ENCODE measurements at regions not wholly inside any gene's neighbourhood (a gene's known extent, or its start where the extent isn't known, plus 50 kb on each side); places are given as distances from the start of the nearest gene placed in this dataset.

DNA sequence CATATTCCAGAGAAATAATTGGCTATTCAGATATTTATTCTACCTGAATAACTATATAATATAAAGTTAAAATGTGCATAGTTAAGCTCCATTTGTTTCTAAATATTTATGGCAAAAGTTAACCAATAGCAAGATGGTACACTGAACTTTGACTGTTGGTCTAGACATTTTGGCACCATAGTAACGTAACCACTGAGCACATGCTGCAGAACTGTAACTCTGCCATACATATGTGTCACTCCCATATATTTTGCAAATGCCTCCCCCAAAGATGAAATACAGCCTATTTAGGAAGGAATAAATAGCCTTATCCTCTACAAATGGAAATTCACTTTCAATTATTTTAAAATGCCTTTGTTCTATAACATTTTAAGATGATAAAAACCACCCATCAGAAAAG, 424.9 kb downstream of the CENPC start:
- no peak for DNase-seq (ENCODE audit: low spot score)

DNA sequence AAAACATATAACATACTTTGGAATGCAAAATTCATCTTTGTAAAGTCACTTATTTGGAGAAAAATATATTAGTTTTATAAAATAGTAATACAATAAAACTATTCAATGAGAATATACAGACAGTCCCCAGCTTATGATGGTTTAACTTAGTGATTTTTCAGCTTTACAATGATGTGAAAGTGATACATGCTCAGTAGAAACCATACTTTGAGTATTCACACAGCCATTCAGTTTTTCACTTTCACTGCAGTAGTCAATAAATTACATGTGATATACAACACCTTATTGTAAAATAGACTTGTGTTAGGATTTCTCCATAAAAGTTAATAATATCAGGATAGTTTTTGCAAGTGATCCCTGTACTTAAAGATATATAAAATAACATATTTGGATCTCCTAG, 436.0 kb downstream of the CENPC start:
- no peak for DNase-seq (ENCODE audit: low spot score)

DNA sequence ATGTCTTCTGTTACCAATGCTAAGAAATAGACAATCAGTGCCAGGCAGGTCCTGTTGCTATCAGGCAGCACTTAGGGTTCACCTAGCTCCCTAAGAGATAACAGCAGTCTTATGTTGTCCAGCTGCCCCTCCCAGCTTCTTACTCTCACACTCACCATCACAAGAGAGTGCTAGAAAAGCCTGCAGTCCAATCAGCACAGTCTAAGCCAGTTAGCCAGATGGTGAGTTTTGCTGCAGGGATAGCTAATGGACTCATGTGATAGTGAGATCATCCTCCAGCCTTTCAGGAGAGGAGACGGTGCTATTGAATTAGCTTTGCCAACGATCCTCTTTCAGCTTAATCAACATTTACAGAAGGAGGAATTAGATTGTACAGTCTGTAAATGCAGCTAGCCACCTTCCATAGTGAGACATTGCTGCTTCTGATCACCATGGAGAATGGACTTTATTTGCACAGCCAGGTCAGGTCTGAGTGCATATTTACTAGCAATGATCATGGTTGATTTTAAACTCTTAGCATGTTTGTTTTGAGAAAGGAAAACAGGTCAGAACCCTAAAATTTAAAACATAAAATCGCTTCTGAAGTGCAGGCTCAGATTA, 438.3 kb downstream of the CENPC start:
- DNase-seq (ENCODE audit: low spot score) = no peak

DNA sequence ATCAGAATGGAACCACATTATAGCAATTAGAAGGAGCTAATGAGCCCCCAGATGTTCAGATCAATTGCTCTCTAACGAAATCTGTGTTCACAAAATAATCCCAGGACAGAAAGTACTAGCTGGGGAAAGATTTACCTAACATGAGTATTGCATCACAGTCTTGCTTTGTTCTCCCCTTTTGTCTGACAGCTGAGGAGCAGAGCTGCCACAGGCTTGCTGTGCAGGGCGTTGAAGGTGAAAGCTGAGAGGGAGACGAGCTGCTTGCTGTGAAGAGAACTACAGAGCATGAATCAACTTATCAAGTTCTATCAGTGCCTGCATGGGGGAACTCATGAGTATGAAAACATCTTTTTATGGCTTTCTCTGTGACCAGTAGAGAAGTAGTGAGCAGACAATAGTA, 441.2 kb downstream of the CENPC start:
- DNase-seq (ENCODE audit: low spot score) = no peak

DNA sequence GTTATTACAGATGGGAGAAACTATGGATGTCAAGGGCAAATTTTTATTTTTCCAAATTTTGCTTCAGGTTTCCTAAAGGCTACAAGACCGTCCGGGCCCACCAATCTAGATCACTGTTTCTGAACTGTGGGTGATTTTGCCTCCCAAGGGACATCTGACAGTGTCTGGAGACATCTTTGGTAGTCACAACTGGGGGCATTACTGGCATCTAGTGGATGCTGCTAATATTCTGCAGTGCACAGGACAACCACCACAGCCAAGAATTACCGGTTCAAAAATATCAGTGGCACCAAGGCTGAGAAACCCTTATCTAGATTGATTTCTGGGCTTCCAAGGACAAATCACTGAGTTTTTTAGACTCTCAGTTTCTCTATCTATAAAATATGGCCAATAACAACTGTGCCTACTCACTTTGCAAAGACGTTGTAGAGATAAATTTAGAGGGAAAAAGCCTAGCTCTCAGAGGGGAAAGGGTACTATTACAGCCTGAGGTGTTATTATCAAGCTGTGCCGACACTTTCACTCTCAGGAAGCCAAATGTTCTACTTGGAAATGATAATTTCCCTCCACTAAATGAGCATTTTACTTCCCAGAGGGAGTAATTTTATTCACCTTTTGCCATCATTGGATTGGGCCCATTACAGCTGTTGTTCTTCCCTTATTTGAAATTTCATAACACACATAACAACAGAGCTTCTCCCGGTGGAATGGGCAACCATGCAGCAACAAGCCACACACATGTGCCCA, 442.1 kb downstream of the CENPC start:
- no peak for DNase-seq (ENCODE audit: low spot score)

DNA sequence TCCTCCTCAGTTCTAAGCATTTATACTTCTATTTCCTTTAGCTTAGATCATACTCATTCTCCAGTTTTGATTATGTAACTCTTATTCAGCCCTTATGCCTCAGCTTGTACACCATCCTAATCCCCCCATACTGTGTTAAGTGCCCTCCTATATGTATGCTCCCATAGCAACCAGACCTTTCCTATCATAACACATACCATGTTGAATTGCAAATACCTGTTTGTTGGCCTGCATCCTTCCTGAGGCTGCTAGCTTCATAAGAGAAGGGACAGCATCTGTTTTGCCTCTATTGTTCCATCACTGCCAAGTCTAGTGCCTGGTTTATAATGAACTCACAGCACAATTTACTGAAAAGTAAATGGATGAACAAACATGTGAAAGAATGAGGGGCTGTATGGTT, 443.7 kb downstream of the CENPC start:
- DNase-seq (ENCODE audit: low spot score) = no peak

DNA sequence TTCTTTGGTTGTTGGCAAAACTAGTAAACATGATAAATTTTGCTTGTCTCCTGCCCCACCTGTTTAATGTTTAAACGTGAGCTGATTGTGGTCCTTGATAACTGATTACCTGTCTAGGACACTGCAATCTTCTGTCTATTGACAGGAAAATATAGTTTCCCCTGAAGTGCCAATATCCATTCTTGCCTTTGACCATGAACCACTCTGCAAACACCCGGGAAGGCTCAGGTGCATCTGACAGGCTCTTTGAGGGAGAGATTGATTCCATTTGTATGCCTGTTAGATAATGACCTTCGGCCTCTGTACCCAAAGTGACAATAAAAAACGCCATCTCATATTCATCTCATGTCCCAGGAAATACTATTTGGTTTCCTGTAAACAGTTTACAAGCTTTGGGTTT, 453.0 kb downstream of the CENPC start:
- no peak for DNase-seq (ENCODE audit: low spot score)

DNA sequence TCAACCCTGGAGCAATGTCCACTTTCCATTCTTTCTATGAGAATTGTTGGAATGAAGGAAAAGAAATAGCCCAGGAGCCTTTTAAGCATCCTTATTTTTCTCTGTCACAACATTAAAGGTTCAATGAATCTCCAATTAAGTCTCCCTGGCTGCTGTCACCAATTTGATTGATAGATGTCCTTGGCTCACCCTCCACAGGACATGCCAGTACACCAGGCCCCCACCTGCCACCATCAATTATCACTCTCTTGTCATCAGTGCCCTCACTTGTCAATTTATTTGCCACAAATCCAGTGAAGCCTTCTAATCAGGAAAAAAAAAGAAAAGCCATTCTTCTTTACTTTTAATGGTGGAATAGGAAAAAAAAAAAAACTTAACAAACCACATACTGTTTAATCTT, 453.6 kb downstream of the CENPC start:
- DNase-seq (ENCODE audit: low spot score) = no peak

DNA sequence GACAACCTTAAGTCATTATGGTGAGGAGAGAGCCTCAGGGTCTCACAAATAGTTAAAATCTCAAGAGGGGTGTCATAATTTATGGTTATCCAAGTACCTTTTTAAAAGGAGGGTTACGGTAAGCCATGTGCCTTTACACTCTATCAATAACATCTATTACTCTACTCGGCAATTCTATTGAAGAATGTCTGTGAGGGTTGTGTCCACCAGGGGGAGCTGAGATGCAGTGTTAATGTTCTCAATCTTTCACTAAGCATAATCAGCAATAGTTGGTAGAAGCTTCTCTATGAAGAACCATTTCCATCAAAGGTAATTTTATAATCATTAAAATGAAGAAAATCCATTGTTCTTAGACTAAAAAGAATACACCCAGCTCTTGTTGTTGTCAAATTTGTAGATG, 457.4 kb downstream of the CENPC start:
- DNase-seq (ENCODE audit: low spot score) = no peak

DNA sequence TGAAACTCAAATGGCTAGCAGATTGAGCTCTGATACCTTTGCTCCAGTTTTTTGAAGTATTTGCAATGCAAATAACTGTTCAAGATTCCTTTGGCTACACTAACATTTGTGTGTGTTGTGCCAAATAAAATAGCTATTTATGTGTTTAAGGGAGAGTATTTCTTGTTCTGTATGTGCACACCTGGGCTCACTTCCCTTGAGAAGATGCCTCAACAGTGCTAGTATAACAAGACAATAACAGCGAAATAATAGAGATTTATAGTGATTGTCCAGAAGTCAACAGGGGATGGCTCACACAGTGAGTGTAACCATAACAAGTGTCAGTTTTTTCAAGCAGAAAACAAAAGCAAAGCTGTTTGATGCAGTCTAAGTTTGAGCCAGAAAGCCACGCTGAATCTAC, 460.5 kb downstream of the CENPC start:
- DNase-seq (ENCODE audit: low spot score) = no peak

DNA sequence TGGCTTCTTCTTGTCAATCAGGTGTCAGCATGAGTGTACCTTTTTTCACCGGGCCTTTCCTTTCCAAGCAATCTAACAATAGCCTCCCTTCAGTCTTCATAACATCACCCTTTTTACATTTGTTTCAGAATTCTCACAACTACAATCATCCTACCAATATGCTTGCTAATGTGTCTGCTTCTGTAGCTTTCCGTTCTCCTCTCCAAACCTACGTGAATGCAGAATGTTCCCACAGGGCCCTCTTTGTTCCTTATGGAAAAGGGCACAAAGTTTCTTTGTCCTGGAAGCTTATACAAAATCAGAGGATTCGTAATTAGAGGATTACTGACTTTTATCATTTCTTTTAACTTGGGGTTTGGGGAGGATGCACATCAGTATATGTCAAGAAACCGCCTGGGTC, 461.8 kb downstream of the CENPC start:
- no peak for DNase-seq (ENCODE audit: low spot score)

DNA sequence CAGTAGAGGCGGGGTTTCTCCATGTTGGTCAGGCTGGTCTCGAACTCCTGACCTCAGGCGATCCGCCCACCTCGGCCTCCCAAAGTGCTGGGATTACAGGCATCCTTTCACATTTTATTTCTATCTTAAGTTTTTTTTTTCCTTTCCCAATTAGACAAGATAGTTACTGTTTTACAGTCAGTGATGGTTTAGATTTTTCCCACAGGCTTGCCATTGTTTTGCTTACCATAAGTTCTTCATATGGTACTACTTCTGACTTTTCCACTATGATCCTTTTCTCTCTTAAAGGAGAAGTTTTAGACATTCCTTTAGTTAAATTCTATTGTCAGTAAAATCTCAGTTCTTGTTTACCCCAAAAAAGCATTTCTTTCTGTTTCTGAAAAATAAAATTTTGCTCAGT, 462.6 kb downstream of the CENPC start:
- DNase-seq (ENCODE audit: low spot score) = no peak

DNA sequence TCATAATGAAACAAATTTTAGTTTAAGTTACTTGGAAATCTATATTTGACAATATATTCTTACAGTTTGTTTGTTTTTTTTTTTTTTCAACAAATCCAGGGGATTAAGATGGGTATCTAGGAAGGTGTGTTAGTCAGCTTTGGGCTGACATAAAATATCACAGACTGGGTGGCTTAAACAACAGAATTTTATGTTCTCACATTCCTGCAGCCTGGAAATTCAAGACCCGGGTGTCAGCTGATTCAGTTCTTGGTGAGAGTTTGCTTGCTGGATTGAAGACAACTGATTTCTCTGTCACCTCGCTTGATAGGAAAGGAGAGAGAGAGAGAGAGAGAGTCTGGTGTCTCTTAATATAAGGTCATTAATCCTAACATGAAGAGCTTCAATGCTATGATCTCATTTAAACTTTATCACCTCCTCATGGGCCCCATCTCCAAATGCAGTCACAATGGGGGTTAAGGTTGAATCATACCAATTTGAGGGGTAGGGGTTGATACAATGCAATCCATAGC, 465.2 kb downstream of the CENPC start:
- DNase-seq (ENCODE audit: low spot score) = no peak

DNA sequence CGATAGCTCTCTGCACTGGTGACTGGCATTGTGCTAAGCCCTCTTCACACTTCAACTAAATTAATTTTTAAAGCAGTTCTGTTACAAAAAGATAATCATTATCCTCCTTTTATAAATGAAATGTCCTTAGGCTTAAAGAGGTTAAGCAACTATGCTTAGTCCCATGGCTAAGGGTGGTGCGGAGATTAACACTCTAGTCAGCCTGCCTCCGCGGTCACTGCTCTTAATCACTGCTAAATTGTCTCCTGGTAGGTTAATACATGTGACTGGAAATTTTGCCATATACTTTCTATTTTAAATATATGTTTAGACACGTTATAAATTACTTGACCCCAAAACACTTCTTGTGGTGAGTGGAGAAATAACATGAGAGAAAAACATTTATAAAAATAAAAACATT, 473.7 kb downstream of the CENPC start:
- no peak for DNase-seq (ENCODE audit: low spot score)

DNA sequence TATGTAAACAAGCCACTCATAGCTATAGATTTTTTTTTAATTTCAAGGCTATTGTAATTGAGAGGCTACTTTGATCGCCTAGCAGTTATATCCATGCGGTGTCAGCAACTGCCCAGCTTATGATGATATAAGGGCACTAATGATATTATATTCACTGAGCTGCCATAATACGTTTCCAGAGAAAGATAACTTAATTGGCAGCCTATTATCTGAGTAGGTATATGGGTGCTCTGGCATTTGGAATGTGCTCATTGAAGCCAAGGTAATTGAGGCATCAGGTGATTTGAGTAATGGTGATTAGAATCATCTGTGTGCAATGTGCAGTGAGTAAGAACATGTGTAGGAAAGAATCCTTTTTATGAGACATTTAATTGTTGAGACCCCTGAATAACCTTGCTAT, 490.0 kb downstream of the CENPC start:
- no peak for DNase-seq (ENCODE audit: low spot score)

DNA sequence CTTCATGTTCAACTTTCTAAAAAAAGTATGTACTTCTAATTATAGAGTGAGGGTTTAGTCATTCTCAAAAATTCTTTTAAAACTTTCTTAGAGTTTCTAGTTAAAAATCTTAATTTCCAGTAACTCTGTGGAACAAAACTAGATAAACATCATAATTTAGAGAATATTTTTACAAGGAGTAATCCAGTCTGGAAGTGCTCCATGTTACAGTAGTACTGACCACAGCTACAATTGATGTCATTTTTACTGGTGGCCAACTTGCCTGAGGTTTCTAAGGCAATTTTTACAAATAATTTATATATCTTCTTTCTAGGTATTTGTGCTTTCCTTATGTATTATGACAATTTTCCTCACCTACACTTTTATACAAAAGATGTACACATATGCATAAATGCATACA, 490.4 kb downstream of the CENPC start:
- DNase-seq (ENCODE audit: low spot score) = no peak

DNA sequence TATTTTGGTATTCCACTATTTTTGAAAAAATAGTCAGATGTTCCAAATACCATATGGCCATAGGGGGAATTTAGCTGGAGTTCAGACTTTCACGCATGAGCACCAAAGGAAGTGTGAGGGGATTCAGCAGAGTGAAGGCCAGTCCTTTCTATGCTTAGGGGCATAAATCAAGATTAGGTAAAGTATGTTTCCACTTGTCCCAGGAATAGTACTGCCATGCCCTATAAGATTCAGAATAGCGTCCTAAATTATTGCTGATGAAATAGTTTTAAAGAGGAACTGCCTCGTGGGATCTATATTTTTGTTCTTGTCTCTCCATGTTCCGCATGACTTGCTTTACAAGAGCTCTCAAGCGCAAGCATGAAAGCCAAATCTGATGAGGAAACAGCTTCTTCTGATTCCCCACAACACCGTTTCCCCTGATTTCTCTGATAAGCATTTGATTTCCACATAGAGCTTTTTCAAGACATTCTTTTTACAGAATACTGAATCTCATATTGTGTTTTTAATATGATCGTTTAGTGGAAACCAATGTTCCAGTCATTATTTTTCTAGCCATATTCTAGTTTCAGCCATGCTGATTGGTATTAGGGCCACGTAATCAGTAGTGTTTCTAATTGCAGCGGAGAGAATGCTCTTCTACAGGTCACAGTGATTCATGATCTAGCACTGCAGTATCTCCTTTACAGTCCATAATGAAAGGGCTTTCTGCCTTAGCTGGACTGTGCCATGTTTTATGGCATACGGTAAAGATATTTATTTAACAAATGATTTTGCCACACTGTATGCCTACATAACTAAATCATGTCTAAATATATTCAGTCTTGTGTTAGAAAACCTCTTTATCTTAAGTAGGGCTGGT, 492.3 kb downstream of the CENPC start:
- no peak for DNase-seq (ENCODE audit: low spot score)

DNA sequence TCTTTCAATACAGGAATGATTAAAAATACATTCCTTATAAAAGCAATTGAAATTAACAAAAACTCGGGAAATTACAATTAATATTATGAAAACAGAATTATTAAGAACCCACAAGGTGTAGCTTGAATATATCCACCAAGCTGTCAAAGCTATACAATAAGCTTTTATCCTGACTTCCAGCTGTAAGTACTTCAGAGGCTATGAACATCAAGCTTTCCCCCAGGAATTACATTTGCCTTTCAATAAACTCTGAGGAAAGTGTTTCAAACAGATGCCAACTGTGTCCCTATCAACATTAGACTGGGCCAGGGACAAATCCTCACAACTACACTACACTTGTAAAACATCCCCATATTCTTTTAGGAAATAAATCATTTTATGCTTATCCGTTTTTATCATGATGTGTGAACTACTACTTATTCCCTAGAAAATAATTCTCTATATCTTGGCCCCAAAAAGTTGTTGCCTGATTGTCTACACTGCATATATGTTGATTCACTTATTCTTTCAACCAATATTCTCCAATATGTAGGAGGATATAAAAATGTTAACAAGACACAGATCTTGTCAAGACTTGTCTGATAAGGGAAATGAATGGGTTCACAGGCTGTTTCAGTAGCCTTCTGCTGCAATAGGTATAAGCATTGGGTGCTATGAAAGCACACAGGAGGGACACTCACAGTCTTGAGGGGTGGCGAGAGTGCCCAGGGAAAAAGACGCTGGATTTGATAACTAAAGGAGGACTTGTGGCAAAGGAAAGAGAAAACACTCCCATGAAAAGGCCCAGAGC, 494.1 kb downstream of the CENPC start:
- no peak for DNase-seq (ENCODE audit: low spot score)

DNA sequence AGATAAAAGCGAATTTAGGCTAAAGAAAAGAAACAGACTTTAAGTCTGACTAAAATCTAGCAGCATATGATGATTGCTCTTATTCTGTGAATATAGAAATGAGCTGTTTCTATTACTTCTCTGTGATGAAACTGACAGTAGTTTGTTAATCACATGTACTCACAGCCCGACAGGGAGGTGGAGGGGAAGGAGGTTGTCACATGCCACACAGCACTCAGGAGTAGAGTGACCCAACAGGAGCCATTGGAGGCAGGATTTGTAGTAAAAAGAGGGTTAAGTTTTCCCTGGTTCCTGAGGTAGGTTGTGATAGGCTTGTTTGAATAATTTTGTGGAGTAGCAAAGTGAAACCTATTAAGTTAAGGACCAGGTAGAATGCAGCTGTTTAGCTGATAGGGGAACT, 495.9 kb downstream of the CENPC start:
- no peak for DNase-seq (ENCODE audit: low spot score)

DNA sequence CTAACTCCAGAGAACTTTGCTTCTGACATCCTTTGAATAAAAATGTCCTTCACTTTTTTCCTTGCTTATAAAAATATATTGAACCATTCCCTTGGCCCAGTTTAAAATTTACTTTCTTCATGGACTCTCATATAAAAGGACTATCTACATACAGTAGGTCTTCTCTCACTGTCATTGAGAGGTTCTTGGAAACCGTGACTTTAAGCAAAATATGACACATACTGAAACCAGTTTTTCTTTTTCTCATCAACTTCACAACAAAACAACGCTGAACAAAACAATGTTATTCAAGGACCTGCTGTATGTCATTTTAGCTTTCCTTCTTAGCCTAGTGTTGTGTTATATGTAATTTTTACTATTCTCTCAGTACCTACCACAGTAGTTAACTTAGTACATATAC, 496.8 kb downstream of the CENPC start:
- DNase-seq (ENCODE audit: low spot score) = no peak

DNA sequence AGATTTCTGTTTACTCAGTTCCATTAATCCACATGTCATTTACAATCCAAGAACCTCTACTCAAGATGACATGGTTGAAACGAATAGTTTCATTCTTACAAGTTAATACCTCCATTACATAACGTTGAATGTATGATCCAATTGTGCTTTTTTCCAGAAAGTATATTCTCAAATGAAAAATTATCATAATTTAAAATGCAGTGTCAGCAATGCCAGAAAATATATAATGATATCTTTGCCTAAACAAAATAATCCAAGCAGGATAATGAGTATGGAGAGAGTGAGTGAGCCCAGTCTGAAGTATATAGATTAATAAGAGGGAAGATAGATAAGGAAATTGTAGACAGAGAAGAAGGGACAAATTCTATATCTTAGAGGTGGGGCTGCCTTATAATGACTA, 505.0 kb downstream of the CENPC start:
- no peak for DNase-seq (ENCODE audit: low spot score)

DNA sequence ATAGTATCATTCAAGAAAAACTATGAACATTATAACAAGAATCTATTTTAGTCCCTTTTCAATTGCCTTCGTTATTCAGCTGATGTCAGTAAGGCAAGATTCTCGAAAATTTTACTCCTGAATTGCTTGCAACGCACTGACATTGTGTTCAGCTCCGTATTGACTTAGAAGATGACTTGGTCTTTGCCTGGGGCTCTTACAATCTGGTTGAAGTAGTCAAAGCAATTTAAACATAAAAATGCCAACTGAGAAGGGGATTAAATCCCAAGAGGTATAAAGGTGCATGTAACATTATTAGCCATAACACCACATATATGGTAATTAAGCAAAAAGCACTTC, 507.1 kb downstream of the CENPC start:
- no peak for DNase-seq (ENCODE audit: low spot score)

Measured in AG20443 (cell line).